H1 (cell line): ENCODE measurements at regions not wholly inside any gene's neighbourhood (a gene's known extent, or its start where the extent isn't known, plus 50 kb on each side); places are given as distances from the start of the nearest gene placed in this dataset.

Experiments
- CTCF ChIA-PET: fragments of 300-600 bp; sonication (Branson Sonifier 250); formaldehyde crosslinking; loops from one replicate; lab custom pipeline; 2021; ENCODE audit not compliant: partially characterized antibody; lab: Charles Lee
- POLR2A ChIA-PET: fragments of 300-600 bp; sonication (Branson Sonifier 250); formaldehyde crosslinking; loops from one replicate; lab custom pipeline; 2021; ENCODE audit warnings: inconsistent platforms; ENCODE audit not compliant: partially characterized antibody; lab: Charles Lee
- DNase-seq, 2 experiments: peaks; one replicate each; pipeline versions ENCODE4 v3.0.0 to v3.0.0-alpha.2; 2010 to 2022; ENCODE audit warnings: low spot score in 2 of 2, low read depth in 1 of 2, mixed read lengths in 1 of 2
- FAIRE-seq: peaks from 2 replicates; lab custom pipeline; 2011; peaks lifted over from hg19 to GRCh38; lab: Jason Lieb, UNC
- H2AFZ ChIP-seq: 2 replicates; pipeline ENCODE4 v1.8.1; 2012; ENCODE audit warnings: low read length, inconsistent platforms
- H2AK5ac ChIP-seq: 2 replicates; pipeline ENCODE4 v1.6.1; 2013; ENCODE audit warnings: low read depth, low read length
- H2BK120ac ChIP-seq: replicated peaks from 2 replicates; pipeline ENCODE3; 2013; ENCODE audit warnings: low read depth, low read length, inconsistent platforms
- H2BK12ac ChIP-seq: 2 replicates; pipeline ENCODE4 v1.6.1; 2013; ENCODE audit warnings: low read depth, low read length
- H2BK15ac ChIP-seq: 2 replicates; pipeline ENCODE4 v1.6.1; 2013; ENCODE audit warnings: low read length
- H2BK20ac ChIP-seq: 2 replicates; pipeline ENCODE4 v1.6.1; 2013; ENCODE audit warnings: low read length
- H2BK5ac ChIP-seq: 2 replicates; pipeline ENCODE4 v1.6.1; 2013; ENCODE audit warnings: low read depth, low read length
- H3K14ac ChIP-seq: 2 replicates; pipeline ENCODE4 v1.6.1; 2013; ENCODE audit warnings: inconsistent platforms; ENCODE audit not compliant: insufficient read length
- H3K18ac ChIP-seq: 2 replicates; pipeline ENCODE4 v1.6.1; 2013; ENCODE audit warnings: low read length; ENCODE audit errors: extremely low read depth
- H3K23ac ChIP-seq: 2 replicates; pipeline ENCODE4 v1.6.1; 2013; ENCODE audit warnings: inconsistent platforms; ENCODE audit not compliant: insufficient read length
- H3K23me2 ChIP-seq: 2 replicates; pipeline ENCODE4 v1.6.1; 2013; ENCODE audit warnings: low read depth, low read length
- H3K27ac ChIP-seq: 2 replicates; pipeline ENCODE4 v1.6.1; 2011; ENCODE audit warnings: low read depth, low read length, inconsistent platforms
- H3K27me3 ChIP-seq, 4 experiments: replicated peaks in 1 of 4; 1 replicate in 1 of 4; 2 replicates in 3 of 4; pipeline versions ENCODE4 v1.6.1 to v1.8.1; 2011 to 2013; ENCODE audit warnings: low read length in 3 of 4, mild to moderate bottlenecking in 3 of 4, inconsistent platforms in 2 of 4, mixed read lengths in 2 of 4, moderate library complexity in 1 of 4; ENCODE audit not compliant: control insufficient read depth in 3 of 4, insufficient read depth in 3 of 4; ENCODE audit errors: extremely low read depth in 1 of 4
- H3K36me3 ChIP-seq, 4 experiments: 2 replicates each; pipeline versions ENCODE4 v1.6.1 to v1.8.1; 2011 to 2013; ENCODE audit warnings: mild to moderate bottlenecking in 4 of 4, low read length in 3 of 4, moderate library complexity in 2 of 4, control low read depth in 1 of 4, inconsistent platforms in 1 of 4; ENCODE audit not compliant: insufficient read depth in 4 of 4, control insufficient read depth in 2 of 4
- H3K4ac ChIP-seq: replicated peaks from 2 replicates; pipeline ENCODE3; 2013; ENCODE audit warnings: low read length, low read depth, mixed read lengths, inconsistent platforms; ENCODE audit not compliant: insufficient read length
- H3K4me1 ChIP-seq, 4 experiments: replicated peaks in 1 of 4; 1 replicate in 1 of 4; 2 replicates in 3 of 4; pipeline versions ENCODE4 v1.6.1 to v1.8.1; 2011 to 2013; ENCODE audit warnings: low read length in 3 of 4, inconsistent platforms in 2 of 4, mixed read lengths in 1 of 4; ENCODE audit not compliant: insufficient read depth in 4 of 4, control insufficient read depth in 3 of 4
- H3K4me2 ChIP-seq, 2 experiments: 2 replicates each; pipeline versions ENCODE4 v1.6.1 to v1.8.1; 2011 to 2013; ENCODE audit warnings: low read depth in 2 of 2, low read length in 2 of 2, control low read depth in 1 of 2, inconsistent platforms in 1 of 2, mild to moderate bottlenecking in 1 of 2; ENCODE audit not compliant: insufficient read depth in 1 of 2
- H3K4me3 ChIP-seq, 4 experiments: fragments of 200-600, 300-600 bp in 1 of 4; sonication (generic), shearing (Covaris generic), sonication (Bioruptor Twin) in 1 of 4; 2 replicates each; pipeline versions ENCODE4 v1.5.1 to v1.8.1; 2011 to 2016; ENCODE audit warnings: low read length in 4 of 4, low read depth in 3 of 4, control low read depth in 2 of 4, inconsistent platforms in 2 of 4, mild to moderate bottlenecking in 2 of 4, mixed read lengths in 1 of 4, moderate library complexity in 1 of 4; ENCODE audit not compliant: insufficient read depth in 2 of 4; ENCODE audit errors: extremely low read depth in 1 of 4
- H3K56ac ChIP-seq: replicated peaks from 2 replicates; pipeline ENCODE3; 2013; ENCODE audit warnings: low read depth, mild to moderate bottlenecking, mixed read lengths, low read length, inconsistent platforms; ENCODE audit not compliant: insufficient read length
- H3K79me1 ChIP-seq: 2 replicates; pipeline ENCODE4 v1.6.1; 2013; ENCODE audit warnings: low read depth, low read length, control low read depth
- H3K79me2 ChIP-seq, 2 experiments: 2 replicates each; pipeline versions ENCODE4 v1.6.1 to v1.8.1; 2012 to 2013; ENCODE audit warnings: low read length in 2 of 2, mild to moderate bottlenecking in 2 of 2, inconsistent platforms in 1 of 2; ENCODE audit not compliant: insufficient read depth in 2 of 2, control insufficient read depth in 1 of 2
- H3K9ac ChIP-seq, 4 experiments: replicated peaks in 1 of 4; 1 replicate in 1 of 4; 2 replicates in 3 of 4; pipeline versions ENCODE4 v1.6.1 to v1.8.1; 2011 to 2013; ENCODE audit warnings: low read depth in 3 of 4, low read length in 3 of 4, control low read depth in 2 of 4, mild to moderate bottlenecking in 2 of 4, moderate library complexity in 2 of 4, inconsistent platforms in 1 of 4; ENCODE audit errors: extremely low read depth in 1 of 4
- H3K9me3 ChIP-seq, 2 experiments: 2 replicates each; pipeline versions ENCODE4 v1.6.1 to v1.8.1; 2012 to 2013; ENCODE audit warnings: mild to moderate bottlenecking in 2 of 2, moderate library complexity in 2 of 2, control low read depth in 1 of 2, inconsistent platforms in 1 of 2, low read depth in 1 of 2, low read length in 1 of 2, mixed read lengths in 1 of 2; ENCODE audit not compliant: insufficient read depth in 2 of 2
- H4K20me1 ChIP-seq, 2 experiments: replicated peaks in 1 of 2; 2 replicates each; pipeline versions ENCODE3 to v1.8.1; 2011 to 2013; ENCODE audit warnings: inconsistent platforms in 2 of 2, low read length in 2 of 2, mild to moderate bottlenecking in 1 of 2; ENCODE audit not compliant: insufficient read depth in 2 of 2, control insufficient read depth in 1 of 2
- H4K5ac ChIP-seq: 2 replicates; pipeline ENCODE4 v1.6.1; 2013; ENCODE audit warnings: low read length, low read depth, mixed read lengths, inconsistent platforms; ENCODE audit not compliant: insufficient read length
- H4K8ac ChIP-seq: 2 replicates; pipeline ENCODE4 v1.8.0; 2013; ENCODE audit warnings: mild to moderate bottlenecking, moderate library complexity, low read length, inconsistent platforms; ENCODE audit not compliant: insufficient read depth; ENCODE audit errors: extremely low read depth
- H4K91ac ChIP-seq: replicated peaks from 2 replicates; pipeline ENCODE3; 2013; ENCODE audit warnings: low read length, mixed read lengths, inconsistent platforms; ENCODE audit not compliant: insufficient read length
- CTBP2 ChIP-seq: IDR thresholded peaks from 2 replicates; pipeline ENCODE4 v1.7.0; 2011; ENCODE audit warnings: borderline replicate concordance, mild to moderate bottlenecking, moderate library complexity, mixed read lengths, low read length; ENCODE audit not compliant: insufficient read depth, insufficient read length
- EGR1 ChIP-seq: IDR thresholded peaks from 2 replicates; pipeline ENCODE4 v1.6.1; 2011; ENCODE audit warnings: low read depth, low read length, borderline replicate concordance
- GABPA ChIP-seq: IDR thresholded peaks from 2 replicates; pipeline ENCODE4 v1.6.1; 2011; ENCODE audit warnings: mild to moderate bottlenecking, low read length, moderate library complexity, borderline replicate concordance; ENCODE audit not compliant: insufficient read depth
- HDAC2 ChIP-seq, 2 experiments: fragments of 300-600 bp in 1 of 2; sonication (generic) in 1 of 2; IDR thresholded peaks; 2 replicates each; pipeline ENCODE4 v1.6.1; 2011 to 2012; ENCODE audit warnings: low read depth in 2 of 2, low read length in 2 of 2, mild to moderate bottlenecking in 2 of 2, moderate library complexity in 2 of 2, borderline replicate concordance in 1 of 2, inconsistent platforms in 1 of 2
- KDM5A ChIP-seq: fragments of 200-600 bp; IDR thresholded peaks from 2 replicates; pipeline ENCODE4 v1.7.1; 2012; ENCODE audit warnings: mild to moderate bottlenecking, low read length, inconsistent platforms, mixed read lengths
- NANOG ChIP-seq: IDR thresholded peaks from 2 replicates; pipeline ENCODE4 v1.6.1; 2011; ENCODE audit warnings: low read length, low read depth, mild to moderate bottlenecking, inconsistent platforms; ENCODE audit not compliant: insufficient read depth, poor library complexity, severe bottlenecking
- POLR2AphosphoS5 ChIP-seq: IDR thresholded peaks from 2 replicates; pipeline ENCODE4 v1.6.1; 2011; ENCODE audit warnings: low read depth, low read length
- SUZ12 ChIP-seq: fragments of 200-600 bp; sonication (generic); IDR thresholded peaks from 2 replicates; pipeline ENCODE4 v1.6.1; 2012; ENCODE audit warnings: mild to moderate bottlenecking, inconsistent platforms, low read length, moderate library complexity, mixed read lengths
- TAF7 ChIP-seq: optimal IDR thresholded peaks from 2 replicates; pipeline ENCODE3; 2011; ENCODE audit warnings: low read depth, mild to moderate bottlenecking, inconsistent platforms, low read length, moderate library complexity, borderline replicate concordance
- USF2 ChIP-seq: IDR thresholded peaks from 2 replicates; pipeline ENCODE4 v1.6.1; 2011; ENCODE audit warnings: low read length, improper control_type of control experiment
- ZNF274 ChIP-seq: IDR thresholded peaks from 2 replicates; pipeline ENCODE4 v1.7.0; 2012; ENCODE audit warnings: low read length, borderline replicate concordance; ENCODE audit errors: extremely low read depth
- WGBS, 2 experiments: shearing (Covaris generic) in 1 of 2; methylation state at CpG; one replicate each; pipeline versions ENCODE4 v1.1.6 to v1.1.7; 2013 to 2015; ENCODE audit warnings: low lambda C conversion rate in 2 of 2, mixed read lengths in 2 of 2, inconsistent platforms in 1 of 2, low coverage in 1 of 2, missing lambda C conversion rate in 1 of 2; ENCODE audit not compliant: insufficient replicate concordance in 2 of 2, insufficient coverage in 1 of 2, insufficient read length in 1 of 2; ENCODE audit errors: extremely low coverage in 1 of 2, missing lambda C conversion rate in 1 of 2; 5-methylcytosine and 5-hydroxymethylcytosine counted together

GRCh38 chr1:109838838-109839240, 71.8 kb upstream of the CSF1 start:
- CTCF ChIA-PET: interaction anchor here (1.0 to 1.8 kb wide), 3 partner anchors 23 to 50 kb away, joined by 3 to 4 read pairs (median 3); no protein-coding TSS in a partner anchor
- Histone ChIP-seq H3K56ac (no peak overlapping the region), H3K4me1 (peaks cover 0 to 2% (median 0%) of the 10 kb centered on the region in 4 experiments; a peak in 1 of 7 replicates), H4K20me1 (no peaks in the 10 kb centered on the region), H2BK15ac (no peak overlapping the region), H2BK120ac (no peak overlapping the region), H3K23ac (no peak overlapping the region), H4K5ac (no peak overlapping the region), H3K4ac (no peak overlapping the region), H3K9ac (no peak overlapping the region), H4K91ac (no peak overlapping the region), H2BK20ac (no peak overlapping the region), H3K4me3 (no peak overlapping the region), H3K23me2 (no peaks in the 10 kb centered on the region), H4K8ac (no peak overlapping the region), H2BK12ac (no peak overlapping the region), H3K79me1 (no peaks in the 10 kb centered on the region), H2BK5ac (no peak overlapping the region), H3K36me3 (no peaks in the 10 kb centered on the region; a peak in 1 of 8 replicates), H3K4me2 (no peak overlapping the region), H3K9me3 (peaks cover 3 to 7% of the 10 kb centered on the region in 2 experiments; a peak in 1 of 4 replicates), H3K18ac (no peak overlapping the region), H3K27me3 (no peaks in the 10 kb centered on the region), H3K79me2 (no peaks in the 10 kb centered on the region), H2AK5ac (no peak overlapping the region), H3K27ac (no peak overlapping the region), H3K14ac (no peak overlapping the region), H2AFZ (no peak overlapping the region)
- TF ChIP-seq ZNF274: no peak
- no peak for TF ChIP-seq USF2
- no peak for TF ChIP-seq GABPA
- TF ChIP-seq NANOG: no peak
- no peak for TF ChIP-seq EGR1
- TF ChIP-seq KDM5A: no peak
- TF ChIP-seq CTBP2: no peak
- TF ChIP-seq SUZ12: no peak
- TF ChIP-seq POLR2AphosphoS5: no peak
- no peak for TF ChIP-seq TAF7
- TF ChIP-seq HDAC2 (IDR thresholded peaks at IDR 0.05; ENCODE audit: borderline replicate concordance in 1 of 2, low read depth in 2 of 2, low read length in 2 of 2): no peak
- DNase-seq (no peak), FAIRE-seq (no peak)
- WGBS, 2 experiments: 86% methylated on average over 4 of the region's 4 CpGs; no CpG with 5 or more reads in 1 of the 2 experiments
- POLR2A ChIA-PET: interaction anchor here (1.3 kb wide), 1 partner anchor 26 kb away, joined by 3 read pairs; no protein-coding TSS in a partner anchor
